ENCODE measurements at regions not wholly inside any gene's neighbourhood (a gene's known extent, or its start where the extent isn't known, plus 50 kb on each side); places are given as distances from the start of the nearest gene placed in this dataset.
"Not testable (repeated sequence)": the region's sequence is repeated elsewhere in the genome, so short reads cannot be mapped to it uniquely, and the experiment has no call there.

GRCh38 chr1:55765505-55765904 is 550.3 kb upstream of the USP24 start:
- not testable (repeated sequence) for TF ChIP-seq CTCF (conservative IDR thresholded peaks at IDR 0.05; ENCODE audit: low read depth, low read length); EZH2phosphoT487 (IDR thresholded peaks at IDR 0.05; ENCODE audit: borderline replicate concordance, low read length)
